Liver (tissue), 3 donors: ENCODE measurements at regions not wholly inside any gene's neighbourhood (a gene's known extent, or its start where the extent isn't known, plus 50 kb on each side); places are given as distances from the start of the nearest gene placed in this dataset.

ENCODE experiments used
- FOXA1 ChIP-seq: IDR thresholded peaks from 2 replicates; pipeline ENCODE4 v1.6.1; 2016; ENCODE audit warnings: antibody characterized with exemption
- GABPA ChIP-seq, 2 donors: IDR thresholded peaks in 1 of 2; conservative IDR thresholded peaks in 1 of 2; 2 replicates each; pipeline ENCODE4 v1.6.1; 2016; ENCODE audit warnings: antibody characterized with exemption in 2 of 2, mild to moderate bottlenecking in 1 of 2, moderate library complexity in 1 of 2
- HNF4A ChIP-seq, 2 donors: conservative IDR thresholded peaks; 2 replicates each; pipeline ENCODE4 v1.6.1; 2016; ENCODE audit warnings: antibody characterized with exemption in 2 of 2, mild to moderate bottlenecking in 2 of 2
- JUND ChIP-seq, 2 donors: IDR thresholded peaks; 2 replicates each; pipeline ENCODE4 v1.6.1; 2016; ENCODE audit warnings: antibody characterized with exemption in 2 of 2
- RAD21 ChIP-seq, 2 donors: IDR thresholded peaks; 2 replicates each; pipeline ENCODE4 v1.6.1; 2016; ENCODE audit warnings: antibody characterized with exemption in 2 of 2, mild to moderate bottlenecking in 2 of 2
- TAF1 ChIP-seq: conservative IDR thresholded peaks from 2 replicates; pipeline ENCODE4 v1.6.1; 2016; ENCODE audit warnings: antibody characterized with exemption, mild to moderate bottlenecking
- TF ChIP-seq, protein P1 (sequence below): fragments of 150-350 bp; IDR thresholded peaks from 2 replicates; pipeline ENCODE4 v1.5.1; 2017; ENCODE audit warnings: improper control_type of control experiment, low read depth, low read length; ENCODE audit not compliant: missing input control
- TF ChIP-seq, protein P2 (sequence below): IDR thresholded peaks from 2 replicates; pipeline ENCODE4 v1.6.1; 2016; ENCODE audit warnings: antibody characterized with exemption, mild to moderate bottlenecking
- TF ChIP-seq, protein P3 (sequence below): IDR thresholded peaks from 2 replicates; pipeline ENCODE4 v1.6.1; 2016; ENCODE audit warnings: antibody characterized with exemption
- TF ChIP-seq, protein P4 (sequence below): IDR thresholded peaks from 2 replicates; pipeline ENCODE4 v1.6.1; 2016; ENCODE audit warnings: antibody characterized with exemption
- donor health status: healthy.
- donor health status: healthy.

DNA sequence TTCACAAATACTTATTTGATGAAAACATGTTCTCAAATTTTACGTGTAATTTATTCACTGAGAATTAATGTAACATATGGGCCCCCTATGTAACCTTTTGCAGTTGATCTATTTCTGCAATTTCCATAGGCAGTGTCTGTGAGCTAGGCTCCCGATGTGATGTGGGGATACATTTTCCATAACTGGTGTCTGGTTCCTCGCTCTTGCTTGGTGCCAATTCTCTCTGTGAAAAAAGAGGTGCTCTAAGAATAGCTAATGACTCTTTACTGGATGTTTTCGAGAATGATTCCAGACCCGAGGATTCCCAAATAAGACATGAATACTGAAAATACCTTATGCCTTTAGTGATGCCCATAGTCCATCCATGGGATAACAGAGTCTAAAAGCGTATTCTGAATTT is 286.7 kb upstream of the FZD8 start:
- TF ChIP-seq FOXA1, result no peak
- TF ChIP-seq TAF1, result no peak
- TF ChIP-seq, protein P1, sequence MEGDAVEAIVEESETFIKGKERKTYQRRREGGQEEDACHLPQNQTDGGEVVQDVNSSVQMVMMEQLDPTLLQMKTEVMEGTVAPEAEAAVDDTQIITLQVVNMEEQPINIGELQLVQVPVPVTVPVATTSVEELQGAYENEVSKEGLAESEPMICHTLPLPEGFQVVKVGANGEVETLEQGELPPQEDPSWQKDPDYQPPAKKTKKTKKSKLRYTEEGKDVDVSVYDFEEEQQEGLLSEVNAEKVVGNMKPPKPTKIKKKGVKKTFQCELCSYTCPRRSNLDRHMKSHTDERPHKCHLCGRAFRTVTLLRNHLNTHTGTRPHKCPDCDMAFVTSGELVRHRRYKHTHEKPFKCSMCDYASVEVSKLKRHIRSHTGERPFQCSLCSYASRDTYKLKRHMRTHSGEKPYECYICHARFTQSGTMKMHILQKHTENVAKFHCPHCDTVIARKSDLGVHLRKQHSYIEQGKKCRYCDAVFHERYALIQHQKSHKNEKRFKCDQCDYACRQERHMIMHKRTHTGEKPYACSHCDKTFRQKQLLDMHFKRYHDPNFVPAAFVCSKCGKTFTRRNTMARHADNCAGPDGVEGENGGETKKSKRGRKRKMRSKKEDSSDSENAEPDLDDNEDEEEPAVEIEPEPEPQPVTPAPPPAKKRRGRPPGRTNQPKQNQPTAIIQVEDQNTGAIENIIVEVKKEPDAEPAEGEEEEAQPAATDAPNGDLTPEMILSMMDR, result no peak
- TF ChIP-seq, protein P2, sequence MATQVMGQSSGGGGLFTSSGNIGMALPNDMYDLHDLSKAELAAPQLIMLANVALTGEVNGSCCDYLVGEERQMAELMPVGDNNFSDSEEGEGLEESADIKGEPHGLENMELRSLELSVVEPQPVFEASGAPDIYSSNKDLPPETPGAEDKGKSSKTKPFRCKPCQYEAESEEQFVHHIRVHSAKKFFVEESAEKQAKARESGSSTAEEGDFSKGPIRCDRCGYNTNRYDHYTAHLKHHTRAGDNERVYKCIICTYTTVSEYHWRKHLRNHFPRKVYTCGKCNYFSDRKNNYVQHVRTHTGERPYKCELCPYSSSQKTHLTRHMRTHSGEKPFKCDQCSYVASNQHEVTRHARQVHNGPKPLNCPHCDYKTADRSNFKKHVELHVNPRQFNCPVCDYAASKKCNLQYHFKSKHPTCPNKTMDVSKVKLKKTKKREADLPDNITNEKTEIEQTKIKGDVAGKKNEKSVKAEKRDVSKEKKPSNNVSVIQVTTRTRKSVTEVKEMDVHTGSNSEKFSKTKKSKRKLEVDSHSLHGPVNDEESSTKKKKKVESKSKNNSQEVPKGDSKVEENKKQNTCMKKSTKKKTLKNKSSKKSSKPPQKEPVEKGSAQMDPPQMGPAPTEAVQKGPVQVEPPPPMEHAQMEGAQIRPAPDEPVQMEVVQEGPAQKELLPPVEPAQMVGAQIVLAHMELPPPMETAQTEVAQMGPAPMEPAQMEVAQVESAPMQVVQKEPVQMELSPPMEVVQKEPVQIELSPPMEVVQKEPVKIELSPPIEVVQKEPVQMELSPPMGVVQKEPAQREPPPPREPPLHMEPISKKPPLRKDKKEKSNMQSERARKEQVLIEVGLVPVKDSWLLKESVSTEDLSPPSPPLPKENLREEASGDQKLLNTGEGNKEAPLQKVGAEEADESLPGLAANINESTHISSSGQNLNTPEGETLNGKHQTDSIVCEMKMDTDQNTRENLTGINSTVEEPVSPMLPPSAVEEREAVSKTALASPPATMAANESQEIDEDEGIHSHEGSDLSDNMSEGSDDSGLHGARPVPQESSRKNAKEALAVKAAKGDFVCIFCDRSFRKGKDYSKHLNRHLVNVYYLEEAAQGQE, result no peak
- TF ChIP-seq, protein P3, sequence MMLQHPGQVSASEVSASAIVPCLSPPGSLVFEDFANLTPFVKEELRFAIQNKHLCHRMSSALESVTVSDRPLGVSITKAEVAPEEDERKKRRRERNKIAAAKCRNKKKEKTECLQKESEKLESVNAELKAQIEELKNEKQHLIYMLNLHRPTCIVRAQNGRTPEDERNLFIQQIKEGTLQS, result no peak
- TF ChIP-seq, protein P4, sequence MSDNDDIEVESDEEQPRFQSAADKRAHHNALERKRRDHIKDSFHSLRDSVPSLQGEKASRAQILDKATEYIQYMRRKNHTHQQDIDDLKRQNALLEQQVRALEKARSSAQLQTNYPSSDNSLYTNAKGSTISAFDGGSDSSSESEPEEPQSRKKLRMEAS, result no peak
- TF ChIP-seq RAD21 (IDR thresholded peaks at IDR 0.05), result no peak
- TF ChIP-seq GABPA (IDR thresholded peaks at IDR 0.05 in 1 of 2, conservative IDR thresholded peaks at IDR 0.05 in 1 of 2), result no peak
- no peak for TF ChIP-seq HNF4A (conservative IDR thresholded peaks at IDR 0.05)
- TF ChIP-seq JUND (IDR thresholded peaks at IDR 0.05), result no peak
